Cardiac fibroblast (primary cell): ENCODE measurements at regions not wholly inside any gene's neighbourhood (a gene's known extent, or its start where the extent isn't known, plus 50 kb on each side); places are given as distances from the start of the nearest gene placed in this dataset.
"Not testable (repeated sequence)": the region's sequence is repeated elsewhere in the genome, so short reads cannot be mapped to it uniquely, and the experiment has no call there.

Experiments used
- DNase-seq, 2 donors: peaks; one replicate each; pipeline versions ENCODE4 v3.0.0 to v3.0.0-alpha.2; 2010; ENCODE audit warnings: low read depth in 2 of 2
- H3K4me3 ChIP-seq, 2 donors: replicated peaks in 1 of 2; 1 replicate in 1 of 2; 2 replicates in 1 of 2; pipeline ENCODE4 v1.5.1; 2011; ENCODE audit warnings: low read depth in 2 of 2, low read length in 2 of 2, mild to moderate bottlenecking in 2 of 2, moderate library complexity in 1 of 2
- TF ChIP-seq, protein P1 (sequence below): IDR thresholded peaks from one replicate; pipeline ENCODE4 v1.5.1; 2011; ENCODE audit warnings: low read depth, mild to moderate bottlenecking, low read length, inconsistent platforms

DNA sequence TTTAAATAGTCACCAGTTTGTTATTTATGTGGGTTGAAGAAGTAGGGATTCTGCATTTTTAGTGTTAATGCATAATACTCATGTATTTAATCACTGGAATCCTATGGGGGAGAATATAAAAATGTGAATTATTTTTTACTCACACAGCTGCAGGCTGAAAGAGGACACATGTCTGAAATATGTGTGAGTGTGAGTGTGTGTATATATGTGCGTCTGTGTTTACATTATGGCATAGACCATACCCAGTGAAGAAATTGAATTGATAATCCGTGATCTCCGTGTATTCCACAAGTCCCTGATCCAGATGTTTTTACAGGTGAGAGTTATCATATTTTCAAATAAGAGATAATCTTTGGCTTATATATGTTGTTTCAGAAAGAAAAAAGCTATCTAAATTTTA is 225.3 kb downstream of the ICOS start:
- no peak for DNase-seq
- TF ChIP-seq, protein P1, sequence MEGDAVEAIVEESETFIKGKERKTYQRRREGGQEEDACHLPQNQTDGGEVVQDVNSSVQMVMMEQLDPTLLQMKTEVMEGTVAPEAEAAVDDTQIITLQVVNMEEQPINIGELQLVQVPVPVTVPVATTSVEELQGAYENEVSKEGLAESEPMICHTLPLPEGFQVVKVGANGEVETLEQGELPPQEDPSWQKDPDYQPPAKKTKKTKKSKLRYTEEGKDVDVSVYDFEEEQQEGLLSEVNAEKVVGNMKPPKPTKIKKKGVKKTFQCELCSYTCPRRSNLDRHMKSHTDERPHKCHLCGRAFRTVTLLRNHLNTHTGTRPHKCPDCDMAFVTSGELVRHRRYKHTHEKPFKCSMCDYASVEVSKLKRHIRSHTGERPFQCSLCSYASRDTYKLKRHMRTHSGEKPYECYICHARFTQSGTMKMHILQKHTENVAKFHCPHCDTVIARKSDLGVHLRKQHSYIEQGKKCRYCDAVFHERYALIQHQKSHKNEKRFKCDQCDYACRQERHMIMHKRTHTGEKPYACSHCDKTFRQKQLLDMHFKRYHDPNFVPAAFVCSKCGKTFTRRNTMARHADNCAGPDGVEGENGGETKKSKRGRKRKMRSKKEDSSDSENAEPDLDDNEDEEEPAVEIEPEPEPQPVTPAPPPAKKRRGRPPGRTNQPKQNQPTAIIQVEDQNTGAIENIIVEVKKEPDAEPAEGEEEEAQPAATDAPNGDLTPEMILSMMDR, result no peak
- H3K4me3 ChIP-seq, result no peak overlapping the region

GRCh38 chr2:204166961-204167360 is 230.4 kb downstream of the ICOS start:
- DNase-seq, result no peak
- TF ChIP-seq, protein P1, result no peak

DNA sequence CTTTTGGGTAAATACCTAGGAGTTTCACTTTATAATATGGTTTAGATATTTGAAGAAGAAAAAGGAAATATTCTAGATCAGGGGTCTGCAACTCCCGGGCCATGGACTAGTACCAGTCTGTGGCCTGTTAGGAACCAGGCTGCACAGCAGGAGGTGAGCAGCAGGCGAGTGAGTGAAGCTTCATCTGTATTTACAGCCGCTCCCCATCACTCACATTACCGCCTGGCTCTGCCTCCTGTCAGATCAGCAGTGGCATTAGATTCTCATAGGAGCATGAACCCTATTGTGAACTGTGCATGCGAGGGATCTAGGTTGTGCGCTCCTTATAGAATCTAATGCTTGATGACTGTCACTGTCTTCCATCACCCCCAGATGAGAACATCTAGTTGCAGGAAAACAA is 231.1 kb downstream of the ICOS start:
- H3K4me3 ChIP-seq, DNase-seq: not testable (repeated sequence)

More at GRCh38 chr2:204166961-204167360, 230.4 kb downstream of the ICOS start:
- H3K4me3 ChIP-seq, result no peak overlapping the region

- DNase-seq, result no peak
- TF ChIP-seq, protein P1, result no peak
- no peak overlapping the region for H3K4me3 ChIP-seq
These were observed 233.8 kb downstream of the ICOS start for GRCh38 chr2:204170411-204170810.

GRCh38 chr2:204171432-204172144 is 235.0 kb downstream of the ICOS start:
- TF ChIP-seq, protein P1, result no peak
- no peak overlapping the region for H3K4me3 ChIP-seq
- DNase-seq, result no peak

DNA sequence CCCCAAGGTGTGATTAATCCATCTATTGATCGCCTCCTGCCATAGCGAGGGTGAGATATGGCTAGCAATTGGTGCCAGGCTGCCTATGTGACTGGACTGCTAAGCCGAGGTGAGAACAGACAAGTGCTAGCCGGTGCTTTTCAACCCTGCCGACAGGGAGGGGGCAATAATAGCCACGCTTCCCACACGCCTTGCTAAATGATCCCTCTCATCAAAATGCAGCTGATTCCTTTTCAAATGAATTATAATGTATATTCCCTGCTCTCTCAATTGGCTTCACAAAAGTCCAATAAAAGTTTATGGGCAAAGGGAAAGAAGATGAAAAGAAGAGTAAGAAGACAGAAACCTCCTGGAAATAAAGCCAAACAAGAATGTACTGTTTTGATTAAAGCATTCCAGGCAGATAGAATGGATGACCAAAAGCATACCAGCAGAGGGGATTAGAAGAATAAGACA is 235.6 kb downstream of the ICOS start:
- no peak for DNase-seq
- no peak overlapping the region for H3K4me3 ChIP-seq
- TF ChIP-seq, protein P1, result no peak

GRCh38 chr2:204174034-204174433 is 237.5 kb downstream of the ICOS start:
- H3K4me3 ChIP-seq, result no peak overlapping the region
- TF ChIP-seq, protein P1, result no peak
- no peak for DNase-seq
